NCI-H69 (cell line): ENCODE measurements at regions not wholly inside any gene's neighbourhood (a gene's known extent, or its start where the extent isn't known, plus 50 kb on each side); places are given as distances from the start of the nearest gene placed in this dataset.
"Not testable (repeated sequence)": the region's sequence is repeated elsewhere in the genome, so short reads cannot be mapped to it uniquely, and the experiment has no call there.

Experiments
- DNase-seq: peaks from one replicate; lab custom pipeline; 2025; lab: John Stamatoyannopoulos, UW

GRCh38 chr4:122973465-122973864 lies 51.1 kb upstream of the NUDT6 start:
- no peak for DNase-seq

- DNase-seq, result no peak
Observed at GRCh38 chr4:122976111-122976510, 53.7 kb upstream of the NUDT6 start.

GRCh38 chr4:122977103-122977502 lies 54.7 kb upstream of the NUDT6 start:
- no peak for DNase-seq

DNA sequence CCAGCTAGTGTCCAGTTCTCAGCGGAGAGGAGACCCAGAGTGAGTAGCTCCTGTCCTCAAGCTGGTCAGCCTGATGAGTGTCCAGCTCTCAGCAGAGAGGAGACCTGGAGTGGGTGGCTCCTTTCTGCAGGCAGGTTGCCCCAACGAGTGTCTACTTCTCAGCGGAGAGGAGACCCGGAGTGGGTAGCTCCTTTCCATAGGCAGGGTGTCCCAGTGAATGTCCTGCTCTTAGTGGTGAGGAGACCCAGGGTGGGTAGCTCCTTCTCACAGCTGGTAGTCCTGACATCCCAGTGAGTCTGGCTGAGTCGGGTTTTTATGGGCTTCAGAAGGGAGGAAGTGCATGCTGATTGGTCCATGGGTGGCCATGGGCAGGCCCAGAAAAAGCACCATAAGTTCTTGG lies 55.7 kb upstream of the NUDT6 start:
- no peak for DNase-seq

DNA sequence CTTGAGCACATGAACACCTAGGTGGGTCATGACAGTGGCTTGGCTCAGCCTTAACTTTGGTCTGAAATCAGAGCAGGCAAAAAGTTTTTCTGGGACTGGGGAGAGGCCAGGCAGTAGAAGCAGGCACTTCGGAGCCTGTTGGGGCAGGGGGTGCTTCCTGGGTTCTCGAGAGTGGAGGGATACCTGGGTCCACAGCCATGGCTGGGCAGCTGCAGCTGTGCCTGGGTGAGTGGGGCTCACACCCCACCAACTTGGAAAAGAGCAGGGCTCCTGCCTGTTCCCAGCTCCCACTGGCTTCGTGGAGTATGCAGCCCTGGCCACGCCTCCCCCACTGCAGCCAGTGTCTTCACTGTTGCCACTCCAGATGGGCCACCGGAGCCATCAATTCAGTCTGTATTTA lies 56.4 kb upstream of the NUDT6 start:
- no peak for DNase-seq

DNA sequence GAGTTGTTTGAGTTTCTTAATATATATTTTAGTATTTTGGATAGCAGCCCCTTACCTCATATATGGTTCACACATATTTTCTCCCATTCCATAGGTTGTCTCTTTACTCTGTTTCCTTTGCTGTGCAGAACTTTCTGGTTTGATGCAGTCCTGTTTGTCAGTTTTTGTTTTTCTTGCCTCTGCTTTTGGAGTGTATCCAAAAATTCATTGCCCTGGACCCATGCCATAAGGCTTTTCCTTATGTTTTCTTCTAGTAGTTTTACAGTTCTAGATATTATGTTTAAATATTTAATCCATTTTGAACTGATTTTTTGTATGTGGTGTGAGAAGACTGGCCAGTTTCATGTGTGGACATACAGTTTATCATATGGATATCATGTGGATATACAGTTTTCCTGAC lies 58.5 kb upstream of the NUDT6 start:
- no peak for DNase-seq

- no peak for DNase-seq
Observed at GRCh38 chr4:122988696-122989095, 66.3 kb upstream of the NUDT6 start.

DNA sequence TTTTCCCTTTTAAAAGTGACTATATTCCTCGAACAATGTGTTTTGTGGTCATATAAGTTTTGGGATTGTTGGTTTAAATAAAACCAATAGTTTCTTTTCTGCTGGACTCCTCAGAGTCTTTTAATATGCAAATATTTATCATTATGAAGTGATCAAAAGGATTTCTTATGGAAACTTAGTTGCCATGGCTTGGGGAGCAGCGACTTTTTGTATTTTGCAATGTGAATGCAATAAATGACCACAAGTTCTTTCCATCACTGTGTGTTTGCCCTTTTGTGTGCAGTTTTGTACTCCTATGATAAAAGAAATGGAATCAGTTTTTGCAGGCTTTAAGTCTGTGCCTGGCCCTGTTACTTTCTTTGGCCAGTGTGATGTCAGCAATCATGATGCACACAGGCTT lies 68.5 kb upstream of the NUDT6 start:
- no peak for DNase-seq

DNA sequence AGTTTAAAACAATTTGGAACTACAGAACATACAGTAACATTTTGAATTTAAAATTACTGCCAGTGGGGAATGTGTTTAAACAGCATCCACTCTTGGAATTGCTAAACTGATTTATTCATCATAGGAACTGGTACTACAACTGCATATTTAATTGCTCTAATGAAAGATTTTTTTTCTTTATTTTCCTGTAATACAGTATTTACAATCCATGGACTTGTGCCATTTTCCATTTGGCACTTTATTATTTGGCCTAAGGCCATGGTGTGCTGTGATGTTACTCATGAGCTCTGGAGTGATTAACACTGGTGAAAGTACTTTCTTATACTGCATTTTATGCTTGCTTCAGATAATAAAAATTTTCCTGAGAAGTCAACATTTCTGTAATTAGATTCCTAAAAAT lies 69.7 kb upstream of the NUDT6 start:
- DNase-seq, result peak; percentile 41

GRCh38 chr4:122992641-122993040 lies 70.2 kb upstream of the NUDT6 start:
- no peak for DNase-seq

DNA sequence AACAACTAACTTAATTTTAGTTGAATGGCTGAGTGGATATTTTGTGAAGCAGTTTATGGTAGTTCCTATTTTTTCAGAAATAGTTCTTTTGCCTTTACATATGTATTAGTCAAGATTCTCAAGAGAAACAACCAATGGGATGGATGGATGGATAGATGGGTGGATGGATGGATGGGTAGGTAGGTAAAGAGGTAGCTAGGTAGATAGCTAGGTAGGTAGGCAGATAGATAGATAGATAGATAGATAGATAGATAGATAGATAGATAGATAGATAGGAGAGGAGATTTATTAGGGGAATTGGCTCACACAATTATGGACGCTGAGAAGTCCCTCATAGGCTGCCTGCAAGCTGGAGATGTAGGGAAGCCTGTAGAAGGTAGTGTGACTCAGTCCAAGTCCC lies 74.0 kb upstream of the NUDT6 start:
- DNase-seq, result no peak

GRCh38 chr4:122997463-122998101 lies 75.2 kb upstream of the NUDT6 start:
- DNase-seq, result no peak

GRCh38 chr4:123004079-123004478 lies 81.7 kb upstream of the NUDT6 start:
- not testable (repeated sequence) for DNase-seq

DNA sequence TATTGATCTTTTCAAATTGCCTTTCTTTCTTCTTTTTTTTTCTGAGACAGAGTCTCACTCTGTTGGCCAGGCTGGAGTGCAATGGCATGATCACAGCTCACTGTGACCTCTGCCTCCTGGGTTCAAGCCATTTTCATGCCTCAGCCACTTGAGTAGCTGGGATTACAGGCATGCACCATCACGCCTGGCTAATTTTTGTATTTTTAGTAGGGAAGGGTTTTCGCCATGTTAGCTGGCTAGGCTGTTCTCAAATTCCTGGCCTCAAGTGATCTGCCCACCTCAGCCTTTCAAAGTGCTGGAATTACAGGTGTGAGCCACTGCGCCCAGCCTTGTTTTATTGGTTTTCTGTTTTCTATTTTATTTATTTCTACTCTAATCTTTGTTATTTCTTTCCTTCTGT lies 82.7 kb upstream of the NUDT6 start:
- DNase-seq, result not testable (repeated sequence)

DNA sequence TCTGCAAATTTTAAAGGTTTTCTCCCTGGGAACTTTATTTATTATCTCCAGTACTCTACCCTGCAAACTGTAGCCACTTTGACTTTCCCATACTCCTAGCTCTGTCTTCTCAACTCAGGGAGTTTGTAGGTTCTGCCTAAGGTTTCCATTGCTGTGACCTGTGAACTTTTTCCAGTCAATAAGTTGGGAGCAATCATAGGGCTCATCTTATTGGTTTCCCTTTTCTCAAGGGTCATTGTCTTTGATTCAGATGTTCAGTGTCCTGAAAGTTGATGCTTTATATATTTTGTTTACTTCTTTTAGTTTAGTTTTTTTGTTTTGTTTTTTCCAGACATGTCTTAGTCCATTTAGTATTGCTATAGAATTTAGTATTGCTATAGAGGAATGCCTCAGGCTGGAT lies 85.3 kb upstream of the NUDT6 start:
- no peak for DNase-seq

DNA sequence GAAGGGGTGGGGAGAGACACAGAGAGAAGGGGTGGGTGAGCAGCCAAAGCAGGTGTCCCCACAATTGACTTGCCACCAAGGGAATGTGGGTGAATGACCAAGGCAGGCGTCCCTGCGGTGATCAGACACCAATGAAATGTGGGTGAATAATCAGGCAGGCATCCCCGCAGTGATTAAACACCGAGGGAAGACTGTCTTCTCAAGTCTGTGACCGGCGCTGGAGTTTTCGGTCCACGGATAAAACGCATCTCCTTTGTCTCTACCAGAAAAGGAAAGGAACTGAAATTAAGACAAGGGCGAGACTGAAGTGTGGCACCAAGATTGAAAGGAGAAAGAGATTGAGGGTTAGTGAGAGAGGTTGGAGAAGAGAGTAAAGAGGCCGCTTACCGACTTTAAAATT lies 90.0 kb upstream of the NUDT6 start:
- DNase-seq, result not testable (repeated sequence)

DNA sequence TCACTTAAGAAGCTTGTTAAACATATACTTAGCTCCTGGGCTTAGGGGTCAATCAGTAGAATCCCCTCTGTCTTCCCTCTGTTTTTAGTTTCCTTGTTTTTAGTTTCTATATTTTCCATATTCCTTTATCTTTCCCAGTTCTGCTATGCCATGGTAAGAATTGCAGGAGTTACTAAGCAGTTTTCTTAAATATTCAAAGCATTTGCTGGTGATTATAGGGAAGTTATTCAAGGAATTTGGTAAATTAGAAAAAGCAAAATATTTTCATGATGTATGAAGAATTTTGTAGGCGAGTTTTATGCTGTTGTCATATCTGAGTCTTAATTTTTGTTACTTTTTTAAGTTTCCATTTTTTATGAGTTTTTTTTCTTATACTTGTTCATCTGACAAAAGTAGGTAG lies 91.6 kb upstream of the NUDT6 start:
- no peak for DNase-seq

DNA sequence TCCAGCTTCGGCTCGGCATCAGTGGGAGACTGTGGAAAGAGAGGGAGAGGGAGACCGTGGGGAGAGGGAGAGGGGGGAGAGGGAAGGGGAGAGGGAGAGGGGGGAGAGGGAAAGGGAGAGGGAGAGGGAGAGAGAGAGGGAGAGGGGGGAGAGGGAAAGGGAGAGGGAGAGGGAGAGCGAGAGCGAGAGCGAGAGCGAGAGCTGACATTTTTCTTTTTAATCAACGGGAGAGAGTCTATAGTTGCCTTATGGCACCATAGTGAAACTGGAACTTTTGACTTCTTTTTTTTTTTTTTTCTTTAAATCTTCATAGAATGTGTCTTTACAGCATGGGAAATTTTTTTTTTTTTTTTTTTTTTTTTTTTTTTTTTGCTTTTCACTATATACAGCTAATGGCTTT lies 94.7 kb upstream of the NUDT6 start:
- DNase-seq, result no peak

- no peak for DNase-seq
Observed at GRCh38 chr4:123017636-123018395, 95.4 kb upstream of the NUDT6 start.

GRCh38 chr4:123018396-123018775 lies 96.0 kb upstream of the NUDT6 start:
- no peak for DNase-seq

- no peak for DNase-seq
Observed at GRCh38 chr4:123020285-123020684, 97.9 kb upstream of the NUDT6 start.

GRCh38 chr4:123023647-123024046 lies 101.2 kb upstream of the NUDT6 start:
- DNase-seq, result no peak

DNA sequence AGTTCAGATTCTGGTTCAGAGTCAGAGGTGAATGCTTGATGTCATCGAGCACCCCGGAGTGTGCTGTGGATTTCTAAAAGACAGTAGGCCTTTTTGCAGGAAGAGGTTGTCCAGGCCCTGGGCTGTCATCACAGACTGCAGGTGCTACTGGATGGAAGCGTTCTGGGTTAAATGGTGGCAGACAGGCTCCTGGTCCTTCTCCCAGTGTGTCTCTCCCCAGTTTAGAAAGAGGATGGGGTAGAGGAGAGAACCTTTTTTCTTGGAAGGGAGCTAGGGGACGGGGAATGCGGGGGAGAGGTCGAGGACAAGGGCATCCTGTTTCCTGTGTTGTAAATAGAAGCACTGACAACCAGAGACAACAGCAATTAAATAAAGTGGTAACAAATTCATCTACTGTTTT lies 102.3 kb upstream of the NUDT6 start:
- DNase-seq, result no peak

DNA sequence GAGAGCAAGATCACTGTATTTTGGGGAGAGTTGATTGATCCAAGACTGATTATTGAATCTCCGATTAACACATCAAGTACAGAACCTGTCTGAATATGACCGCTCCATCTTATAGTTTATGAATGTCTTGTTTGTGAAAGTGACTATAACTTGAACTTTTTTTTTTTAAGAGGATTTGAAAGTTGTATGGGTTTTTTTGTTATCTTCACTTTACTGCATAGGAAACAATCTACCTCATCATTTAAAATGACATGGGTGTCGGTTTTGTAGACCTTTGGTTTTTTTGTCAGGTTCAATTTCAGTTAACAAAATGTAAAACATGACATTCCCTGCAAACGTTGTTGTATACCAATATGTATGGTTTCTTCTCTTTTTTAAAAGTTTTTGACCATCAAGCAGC lies 103.0 kb upstream of the NUDT6 start:
- no peak for DNase-seq
